ENCODE measurements at regions not wholly inside any gene's neighbourhood (a gene's known extent, or its start where the extent isn't known, plus 50 kb on each side); places are given as distances from the start of the nearest gene placed in this dataset.

GRCh38 chr3:159899166-159899565, 89.5 kb upstream of the IL12A start:
- no peak overlapping the region for H3K4me3 ChIP-seq (ENCODE audit: low read depth, low read length)
- TF ChIP-seq, protein P1, sequence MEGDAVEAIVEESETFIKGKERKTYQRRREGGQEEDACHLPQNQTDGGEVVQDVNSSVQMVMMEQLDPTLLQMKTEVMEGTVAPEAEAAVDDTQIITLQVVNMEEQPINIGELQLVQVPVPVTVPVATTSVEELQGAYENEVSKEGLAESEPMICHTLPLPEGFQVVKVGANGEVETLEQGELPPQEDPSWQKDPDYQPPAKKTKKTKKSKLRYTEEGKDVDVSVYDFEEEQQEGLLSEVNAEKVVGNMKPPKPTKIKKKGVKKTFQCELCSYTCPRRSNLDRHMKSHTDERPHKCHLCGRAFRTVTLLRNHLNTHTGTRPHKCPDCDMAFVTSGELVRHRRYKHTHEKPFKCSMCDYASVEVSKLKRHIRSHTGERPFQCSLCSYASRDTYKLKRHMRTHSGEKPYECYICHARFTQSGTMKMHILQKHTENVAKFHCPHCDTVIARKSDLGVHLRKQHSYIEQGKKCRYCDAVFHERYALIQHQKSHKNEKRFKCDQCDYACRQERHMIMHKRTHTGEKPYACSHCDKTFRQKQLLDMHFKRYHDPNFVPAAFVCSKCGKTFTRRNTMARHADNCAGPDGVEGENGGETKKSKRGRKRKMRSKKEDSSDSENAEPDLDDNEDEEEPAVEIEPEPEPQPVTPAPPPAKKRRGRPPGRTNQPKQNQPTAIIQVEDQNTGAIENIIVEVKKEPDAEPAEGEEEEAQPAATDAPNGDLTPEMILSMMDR (IDR thresholded peaks at IDR 0.05; ENCODE audit: low read depth, low read length): no peak

- TF ChIP-seq, protein P1 (IDR thresholded peaks at IDR 0.05; ENCODE audit: low read depth, low read length): no peak
- no peak overlapping the region for H3K4me3 ChIP-seq (ENCODE audit: low read depth, low read length)
Observed at GRCh38 chr3:159902546-159903314, 85.9 kb upstream of the IL12A start.

- TF ChIP-seq, protein P1 (IDR thresholded peaks at IDR 0.05; ENCODE audit: low read depth, low read length): no peak
- no peak overlapping the region for H3K4me3 ChIP-seq (ENCODE audit: low read depth, low read length)
Observed at GRCh38 chr3:159904455-159904854, 84.2 kb upstream of the IL12A start.

- TF ChIP-seq, protein P1 (IDR thresholded peaks at IDR 0.05; ENCODE audit: low read depth, low read length): no peak
- no peak overlapping the region for H3K4me3 ChIP-seq (ENCODE audit: low read depth, low read length)
Observed at GRCh38 chr3:159904911-159905310, 83.7 kb upstream of the IL12A start.

- TF ChIP-seq, protein P1 (IDR thresholded peaks at IDR 0.05; ENCODE audit: low read depth, low read length): no peak
- no peak overlapping the region for H3K4me3 ChIP-seq (ENCODE audit: low read depth, low read length)
Observed at GRCh38 chr3:159907828-159908227, 80.8 kb upstream of the IL12A start.

DNA sequence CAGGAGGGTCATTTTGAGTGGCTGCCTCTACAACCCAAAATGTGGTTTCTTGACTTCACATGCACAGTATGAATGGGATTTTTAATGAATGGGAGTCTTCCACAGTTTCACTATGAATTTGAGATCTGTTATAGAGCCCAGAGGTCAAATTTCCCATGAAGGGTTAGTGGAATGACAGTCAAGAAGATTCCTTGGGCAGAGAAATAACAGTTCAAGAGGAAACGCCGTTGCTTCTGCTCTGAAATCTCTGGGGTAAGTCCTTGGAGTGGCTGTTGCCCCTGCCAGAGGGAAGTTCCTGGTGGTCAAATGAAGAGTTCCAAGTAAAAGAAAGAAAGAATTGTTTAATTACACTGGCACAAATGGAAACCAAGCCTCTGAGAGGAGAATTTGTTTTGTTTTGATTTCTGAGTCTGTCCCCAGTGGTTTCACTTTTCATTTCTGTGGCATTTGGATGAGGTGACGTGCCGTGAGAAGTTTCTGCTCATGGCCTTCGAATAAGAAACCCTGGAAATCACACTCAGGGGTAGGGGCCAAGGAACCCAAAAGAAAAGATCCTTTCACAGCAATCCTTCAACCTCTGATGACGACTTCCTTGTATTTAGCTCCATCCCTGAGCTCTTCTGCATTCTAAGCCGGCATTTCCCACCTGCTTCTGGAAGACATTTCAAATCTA, 77.5 kb upstream of the IL12A start:
- TF ChIP-seq, protein P1 (IDR thresholded peaks at IDR 0.05; ENCODE audit: low read depth, low read length): no peak
- no peak overlapping the region for H3K4me3 ChIP-seq (ENCODE audit: low read depth, low read length)

DNA sequence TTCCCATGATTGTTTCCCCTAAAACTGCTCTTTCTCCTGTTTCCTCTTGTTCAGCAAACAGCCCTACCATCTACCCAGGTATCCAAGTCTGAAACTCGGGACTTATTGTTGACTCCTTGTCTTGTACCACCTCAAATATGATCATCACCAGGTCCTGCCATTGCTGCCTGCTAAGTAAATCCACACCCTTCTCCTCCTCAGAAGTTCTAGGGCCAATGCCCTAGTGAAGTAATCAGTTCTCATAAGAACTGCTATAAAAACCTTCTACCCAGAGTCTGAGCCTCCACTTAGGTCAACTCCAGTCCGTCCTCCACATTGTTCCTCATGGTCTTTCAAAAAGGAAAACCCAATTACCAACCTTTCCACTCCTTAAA, 77.0 kb upstream of the IL12A start:
- H3K4me3 ChIP-seq (ENCODE audit: low read depth, low read length): no peak overlapping the region
- TF ChIP-seq, protein P1 (IDR thresholded peaks at IDR 0.05; ENCODE audit: low read depth, low read length): no peak

All from WI38 (cell line).